T47D (cell line): ENCODE measurements at regions not wholly inside any gene's neighbourhood (a gene's known extent, or its start where the extent isn't known, plus 50 kb on each side); places are given as distances from the start of the nearest gene placed in this dataset.
A peak's percentile ranks its signal among the peaks of the same experiment; 100 is the strongest.

ENCODE experiments used
- DNase-seq, 2 experiments: peaks; one replicate each; pipeline versions ENCODE4 v3.0.0 to v3.0.0-alpha.2; 2011 to 2012; ENCODE audit warnings: low read depth in 1 of 2, low spot score in 1 of 2
- JUND ChIP-seq: IDR thresholded peaks from 2 replicates; pipeline ENCODE4 v1.6.1; 2012; ENCODE audit warnings: low read depth
- in situ Hi-C: cut with HindIII; loops from 2 replicates; pipeline ENCODE4 v1.10.0; 2016; ENCODE audit warnings: low sequenced_read_pairs, low pct_unique_long_range_greater_than_20kb

- in situ Hi-C loops, result no loop called here
- TF ChIP-seq JUND, result no peak
- no peak for DNase-seq
These were observed 347.6 kb upstream of the IMPG1 start for GRCh38 chr6:76420094-76420493.

- in situ Hi-C loops, result no loop called here
- DNase-seq, result peak in 1 of 2 experiments; percentile 46
- TF ChIP-seq JUND, result no peak
These were observed 346.2 kb upstream of the IMPG1 start for GRCh38 chr6:76418560-76419223.

DNA sequence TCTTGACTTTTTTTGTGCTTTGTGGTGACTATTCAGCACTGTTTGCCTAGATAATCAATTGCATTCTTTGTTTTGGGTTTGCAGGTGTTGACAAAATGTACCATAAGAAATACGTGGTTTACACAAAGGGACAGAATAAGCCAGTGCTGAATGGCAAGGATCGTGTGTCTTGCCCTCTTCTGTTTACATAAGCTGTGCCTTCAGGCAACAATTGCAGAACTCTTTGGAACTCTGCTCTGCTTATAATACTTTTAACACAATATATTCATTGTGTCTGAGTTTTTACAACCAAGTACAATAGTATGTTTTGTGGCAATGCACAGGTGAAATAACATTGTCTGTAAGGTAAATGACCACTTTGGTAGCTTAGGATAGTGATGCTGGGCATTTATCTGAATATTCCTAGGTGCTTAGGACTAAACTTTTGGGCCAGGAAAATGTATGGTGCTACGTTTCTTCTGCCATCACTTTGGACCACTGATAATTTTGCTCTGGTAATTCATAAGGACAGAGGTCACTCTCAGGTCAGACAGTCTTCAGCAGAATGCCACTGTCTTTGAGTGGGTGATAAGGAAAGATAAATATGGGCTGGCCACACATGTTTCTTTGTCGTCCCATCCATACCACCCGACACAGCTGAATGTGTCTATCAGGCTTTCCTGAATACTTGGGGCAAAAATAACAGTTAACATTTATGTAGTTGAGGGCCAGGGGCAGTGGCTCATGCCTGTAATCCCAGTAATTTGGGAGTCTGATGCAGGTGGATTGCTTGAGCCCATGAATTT, 344.6 kb upstream of the IMPG1 start:
- peak in 1 of 2 experiments; percentile 76 for DNase-seq
- in situ Hi-C loops, result no loop called here
- no peak for TF ChIP-seq JUND

DNA sequence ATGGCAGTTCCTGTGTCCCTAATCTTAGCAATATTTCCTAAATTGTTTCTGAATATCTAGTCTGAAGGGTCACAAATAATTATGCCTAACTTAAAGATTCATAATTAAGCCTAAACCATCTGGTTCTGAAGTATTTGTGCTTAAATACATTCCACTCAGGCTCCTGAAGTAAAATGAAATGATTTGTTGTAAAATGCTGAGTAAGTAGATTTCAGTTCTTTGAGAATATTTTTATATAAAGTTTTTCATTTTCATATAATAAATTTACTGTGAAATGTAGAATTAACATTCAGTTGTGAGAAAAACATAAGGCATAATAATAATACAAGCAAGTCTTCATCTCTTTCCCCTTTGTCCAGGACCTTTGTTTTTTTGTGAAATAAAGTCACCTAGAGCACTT, 330.6 kb upstream of the IMPG1 start:
- no peak for DNase-seq
- TF ChIP-seq JUND, result no peak
- in situ Hi-C loops, result no loop called here

GRCh38 chr6:76397966-76398365, 325.5 kb upstream of the IMPG1 start:
- in situ Hi-C loops, result no loop called here
- DNase-seq, result no peak
- no peak for TF ChIP-seq JUND

DNA sequence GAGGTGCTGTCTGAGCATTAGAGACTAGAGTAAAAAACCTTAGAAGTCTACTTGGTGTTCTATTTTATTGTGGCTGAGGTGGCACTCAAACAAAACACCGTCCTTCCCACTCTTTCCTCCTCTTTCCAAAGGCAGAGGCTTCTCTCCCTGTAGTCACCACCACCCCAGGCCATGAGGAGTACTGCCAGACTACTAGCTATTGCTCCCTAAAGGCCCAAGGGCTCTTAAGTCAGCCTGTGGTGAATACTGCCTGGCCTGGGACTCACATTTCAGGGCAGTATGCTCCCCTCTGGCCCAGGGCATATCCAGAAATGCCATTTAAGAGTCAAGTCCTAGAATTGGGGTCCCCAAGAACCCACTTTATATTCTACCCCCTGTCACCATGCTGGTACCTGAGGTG, 309.7 kb upstream of the IMPG1 start:
- TF ChIP-seq JUND, result no peak
- no peak for DNase-seq
- in situ Hi-C loops, result no loop called here

GRCh38 chr6:76381612-76382011, 309.1 kb upstream of the IMPG1 start:
- DNase-seq, result no peak
- in situ Hi-C loops, result no loop called here
- no peak for TF ChIP-seq JUND

- DNase-seq, result peak in 1 of 2 experiments; percentile 35
- in situ Hi-C loops, result no loop called here
- TF ChIP-seq JUND, result no peak
These were observed 278.8 kb upstream of the IMPG1 start for GRCh38 chr6:76351275-76351674.

GRCh38 chr6:76347539-76347938, 275.1 kb upstream of the IMPG1 start:
- no peak for TF ChIP-seq JUND
- in situ Hi-C loops, result no loop called here
- DNase-seq, result peak in 1 of 2 experiments; percentile 16

- DNase-seq, result no peak
- TF ChIP-seq JUND, result no peak
- in situ Hi-C loops, result no loop called here
These were observed 270.2 kb upstream of the IMPG1 start for GRCh38 chr6:76342611-76343160.

DNA sequence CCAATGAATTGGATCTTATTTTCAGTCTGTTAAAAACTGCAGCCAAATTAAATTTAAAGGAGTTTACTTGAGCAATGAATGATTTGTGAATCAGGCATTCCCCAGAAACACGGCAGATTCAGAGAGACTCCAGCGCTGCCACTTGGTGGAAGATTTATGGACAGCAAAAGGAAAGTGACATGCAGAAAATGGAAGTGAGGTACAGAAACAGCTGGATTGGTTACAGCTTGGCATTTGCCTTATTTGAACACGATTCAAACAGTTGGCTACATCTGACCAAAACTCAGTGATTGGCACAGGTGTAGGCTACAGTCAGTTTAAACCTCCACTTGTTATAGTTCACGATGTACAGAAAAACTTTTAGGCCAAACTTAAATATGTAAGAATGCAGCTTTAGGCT, 257.6 kb upstream of the IMPG1 start:
- TF ChIP-seq JUND, result no peak
- DNase-seq, result no peak
- in situ Hi-C loops, result no loop called here

DNA sequence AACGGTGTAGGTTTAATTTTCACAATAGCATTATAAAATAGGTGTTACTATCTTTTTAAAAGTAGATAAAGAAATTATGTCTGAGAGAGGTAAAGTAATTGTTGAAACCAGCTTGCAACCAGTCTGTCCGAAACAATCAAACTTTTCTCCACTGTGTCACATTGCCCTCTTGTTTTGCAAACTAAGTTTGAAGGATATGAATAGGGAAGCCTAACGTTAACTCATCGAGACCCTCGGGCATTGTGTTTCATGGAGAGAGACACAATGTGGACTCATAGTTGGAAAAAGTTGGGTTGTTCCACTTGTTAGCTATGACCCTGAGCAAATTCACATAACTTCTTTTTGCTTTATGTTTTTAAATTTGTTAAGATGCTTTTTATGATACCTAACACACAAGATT, 254.4 kb upstream of the IMPG1 start:
- no peak for TF ChIP-seq JUND
- in situ Hi-C loops, result no loop called here
- no peak for DNase-seq
